HepG2 (cell line): ENCODE measurements at regions not wholly inside any gene's neighbourhood (a gene's known extent, or its start where the extent isn't known, plus 50 kb on each side); places are given as distances from the start of the nearest gene placed in this dataset.

Experiments used
- ATAC-seq: fragments of 200-7000 bp; cut with Tn5 transposase; 3 replicates; pipeline ENCODE4 v1.9.1; 2020; ENCODE audit warnings: mild to moderate bottlenecking, moderate library complexity
- BruUV-seq: library from RNA; stranded (reverse); fragments of 400-500 nt; replicated peaks from 2 replicates; lab custom pipeline; 2021; lab: Mats Ljungman, UMichigan
- CTCF ChIA-PET: fragments of 300-600 bp; formaldehyde crosslinking; extraction: SDS; loops from one replicate; lab custom pipeline; 2021; ENCODE audit warnings: low total read pairs, inconsistent platforms, low intra/inter-chr PET ratio; lab: Yijun Ruan, JAX
- POLR2A ChIA-PET: fragments of 350-600 bp; sonication (Branson Sonifier 250); formaldehyde crosslinking; loops from one replicate; lab custom pipeline; 2020; ENCODE audit warnings: antibody characterized with exemption, inconsistent platforms; lab: Yijun Ruan, JAX
- DNase-seq: peaks from one replicate; pipeline ENCODE4 v3.0.0-alpha.2; 2015; ENCODE audit warnings: low spot score
- FAIRE-seq: peaks from 3 replicates; lab custom pipeline; 2011; peaks lifted over from hg19 to GRCh38; lab: Jason Lieb, UNC
- H2AFZ ChIP-seq: one replicate; pipeline ENCODE4 v1.6.1; 2011; ENCODE audit warnings: low read length, inconsistent platforms
- H3K27ac ChIP-seq: fragments of 300-600 bp; 3 replicates; pipeline ENCODE4 v1.8.0; 2011; ENCODE audit warnings: mixed run types, mild to moderate bottlenecking, mixed read lengths, low read length, inconsistent platforms; ENCODE audit not compliant: insufficient read depth; ENCODE audit errors: extremely low read length
- H3K27me3 ChIP-seq, 2 experiments: fragments of 200-600 bp in 1 of 2; 2 replicates in 1 of 2; 3 replicates in 1 of 2; pipeline versions ENCODE4 v1.6.0 to v1.8.0; 2011; ENCODE audit warnings: low read length in 2 of 2, mild to moderate bottlenecking in 2 of 2, moderate library complexity in 2 of 2, inconsistent platforms in 1 of 2; ENCODE audit not compliant: insufficient read depth in 2 of 2, control insufficient read depth in 1 of 2
- H3K36me3 ChIP-seq, 2 experiments: fragments of 200-600 bp in 1 of 2; replicated peaks in 1 of 2; 2 replicates in 1 of 2; 3 replicates in 1 of 2; pipeline versions ENCODE4 v1.5.1 to v1.8.0; 2011; ENCODE audit warnings: low read length in 2 of 2, inconsistent platforms in 1 of 2; ENCODE audit not compliant: insufficient read depth in 2 of 2, control insufficient read depth in 1 of 2
- H3K4me1 ChIP-seq: 2 replicates; pipeline ENCODE4 v1.5.1; 2012; ENCODE audit warnings: low read length, inconsistent platforms; ENCODE audit not compliant: insufficient read depth
- H3K4me2 ChIP-seq: 2 replicates; pipeline ENCODE4 v1.6.0; 2011; ENCODE audit warnings: low read depth, low read length, inconsistent platforms
- H3K4me3 ChIP-seq, 3 experiments: fragments of 200-600 bp in 1 of 3; sonication (generic), shearing (Covaris generic) in 1 of 3; replicated peaks in 1 of 3; 2 replicates each; pipeline ENCODE4 v1.5.1; 2011 to 2016; ENCODE audit warnings: low read length in 3 of 3, inconsistent platforms in 2 of 3, low read depth in 2 of 3, mild to moderate bottlenecking in 2 of 3, control low read depth in 1 of 3, mixed read lengths in 1 of 3; ENCODE audit not compliant: insufficient read depth in 1 of 3
- H3K79me2 ChIP-seq: one replicate; pipeline ENCODE4 v1.6.1; 2011; ENCODE audit warnings: low read length, inconsistent platforms; ENCODE audit not compliant: insufficient read depth
- H3K9ac ChIP-seq: 2 replicates; pipeline ENCODE4 v1.6.0; 2011; ENCODE audit warnings: mild to moderate bottlenecking, low read depth, low read length, inconsistent platforms; ENCODE audit not compliant: insufficient read depth
- H3K9me3 ChIP-seq: 2 replicates; pipeline ENCODE4 v1.5.1; 2012; ENCODE audit warnings: mild to moderate bottlenecking, low read length
- H4K20me1 ChIP-seq: 2 replicates; pipeline ENCODE4 v1.6.0; 2011; ENCODE audit warnings: inconsistent platforms, mild to moderate bottlenecking, low read length, moderate library complexity; ENCODE audit not compliant: insufficient read depth
- GATAD1 ChIP-seq: IDR thresholded peaks from 2 replicates; pipeline ENCODE4 v1.6.1; 2016; ENCODE audit warnings: missing genetic modification reagents, missing compliant biosample characterization
- JUNB ChIP-seq: sonication (generic); formaldehyde crosslinking; IDR thresholded peaks from 2 replicates; pipeline ENCODE4 v1.8.0; 2022; ENCODE audit warnings: missing genetic modification reagents, mild to moderate bottlenecking, borderline replicate concordance
- POLR2G ChIP-seq: fragments of 200-400 bp; formaldehyde crosslinking; IDR thresholded peaks from 2 replicates; pipeline ENCODE4 v1.6.1; 2018; ENCODE audit warnings: mild to moderate bottlenecking, low read depth, low read length, moderate library complexity
- TEAD2 ChIP-seq: sonication (generic); formaldehyde crosslinking; IDR thresholded peaks from 2 replicates; pipeline ENCODE4 v1.9.0; 2021; ENCODE audit warnings: missing genetic modification reagents
- THRA ChIP-seq: sonication (generic); formaldehyde crosslinking; IDR thresholded peaks from 2 replicates; pipeline ENCODE4 v1.4.0; 2020; ENCODE audit warnings: missing genetic modification reagents, borderline replicate concordance
- WIZ ChIP-seq: sonication (generic); formaldehyde crosslinking; IDR thresholded peaks from 2 replicates; pipeline ENCODE4 v1.5.1; 2020; ENCODE audit warnings: mild to moderate bottlenecking, missing genetic modification reagents
- YEATS2 ChIP-seq: sonication (generic); formaldehyde crosslinking; IDR thresholded peaks from 2 replicates; pipeline ENCODE4 v1.4.0; 2020; ENCODE audit warnings: missing genetic modification reagents, borderline replicate concordance
- ZBTB20 ChIP-seq: sonication (generic); formaldehyde crosslinking; IDR thresholded peaks from 2 replicates; pipeline ENCODE4 v1.8.1; 2023; ENCODE audit warnings: missing genetic modification reagents, low read depth, mild to moderate bottlenecking, borderline replicate concordance
- ZNF225 ChIP-seq: sonication (generic); formaldehyde crosslinking; IDR thresholded peaks from 2 replicates; pipeline ENCODE4 v1.4.0; 2020; ENCODE audit warnings: mild to moderate bottlenecking, missing genetic modification reagents
- ZNF331 ChIP-seq: sonication (generic); formaldehyde crosslinking; IDR thresholded peaks from 2 replicates; pipeline ENCODE4 v1.4.0; 2020; ENCODE audit warnings: missing genetic modification reagents
- ZNF841 ChIP-seq: sonication (generic); formaldehyde crosslinking; IDR thresholded peaks from 2 replicates; pipeline ENCODE4 v1.8.1; 2023; ENCODE audit warnings: missing genetic modification reagents, borderline replicate concordance
- ZNF878 ChIP-seq: sonication (generic); formaldehyde crosslinking; IDR thresholded peaks from 2 replicates; pipeline ENCODE4 v1.8.1; 2023; ENCODE audit warnings: mild to moderate bottlenecking, missing genetic modification reagents, moderate library complexity
- WGBS: methylation state at CpG from one replicate; pipeline ENCODE4 v1.1.6; 2017; ENCODE audit warnings: low lambda C conversion rate; 5-methylcytosine and 5-hydroxymethylcytosine counted together
- in situ Hi-C: cut with HindIII; loops from 2 replicates; pipeline ENCODE4 v1.10.0; 2017; ENCODE audit warnings: low pct_unique_long_range_greater_than_20kb; ENCODE audit not compliant: extremely low pct_ligation_motif_present
- intact Hi-C: fragments of 100-400 bp; cut with micrococcal nuclease; formaldehyde crosslinking; loops from one replicate; pipeline ENCODE4 v1.10.0; 2022; ENCODE audit not compliant: unreplicated experiment
- TF ChIP-seq, protein P1 (sequence below): sonication (generic); formaldehyde crosslinking; IDR thresholded peaks from 2 replicates; pipeline ENCODE4 v1.4.0; 2020; ENCODE audit warnings: missing genetic modification reagents, borderline replicate concordance

DNA sequence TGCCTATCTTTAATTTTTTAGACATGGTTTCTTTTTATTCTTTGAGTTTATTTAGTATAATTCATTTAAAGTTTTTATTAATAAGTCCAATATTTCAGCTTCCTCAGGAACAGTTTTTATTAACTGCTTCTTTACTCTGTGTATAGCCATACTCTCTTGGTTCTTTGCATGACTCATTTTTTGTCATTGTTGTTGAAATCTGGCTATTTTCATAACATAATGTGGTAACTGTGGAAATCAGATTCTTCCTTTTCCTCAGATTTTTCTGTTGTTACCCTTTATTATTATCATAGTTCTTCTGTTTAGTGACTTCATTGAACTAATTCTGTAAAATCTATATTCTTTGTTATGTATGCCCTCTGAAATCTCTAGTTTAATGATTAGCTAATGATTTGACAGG, 124.9 kb upstream of the CYSLTR1 start:
- no peak for TF ChIP-seq POLR2G
- no peak for TF ChIP-seq ZNF225 (CRISPR knock-in tag)
- TF ChIP-seq ZBTB20 (CRISPR knock-in tag), result no peak
- no peak for TF ChIP-seq ZNF841 (CRISPR knock-in tag)
- TF ChIP-seq ZNF878 (CRISPR knock-in tag), result no peak
- no peak for TF ChIP-seq TEAD2 (CRISPR knock-in tag)
- TF ChIP-seq WIZ (CRISPR knock-in tag), result no peak
- TF ChIP-seq GATAD1 (CRISPR knock-in tag), result no peak
- TF ChIP-seq JUNB, result no peak
- TF ChIP-seq ZNF331 (CRISPR knock-in tag), result no peak
- intact Hi-C loops (no loop called here), in situ Hi-C loops (no loop called here)
- Histone ChIP-seq H3K9me3 (no peaks in the 10 kb centered on the region), H3K27ac (no peak overlapping the region), H3K27me3 (no peaks in the 10 kb centered on the region), H3K4me3 (no peak overlapping the region), H2AFZ (no peak overlapping the region), H3K4me2 (no peak overlapping the region), H3K9ac (no peak overlapping the region), H3K4me1 (no peaks in the 10 kb centered on the region), H3K79me2 (no peaks in the 10 kb centered on the region), H3K36me3 (no peaks in the 10 kb centered on the region), H4K20me1 (no peaks in the 10 kb centered on the region)
- POLR2A ChIA-PET, result no interaction called here
- CTCF ChIA-PET, result no interaction called here
- no peak for ATAC-seq
- no peak for FAIRE-seq
- BruUV-seq, result no TSS peak
- no peak for DNase-seq

DNA sequence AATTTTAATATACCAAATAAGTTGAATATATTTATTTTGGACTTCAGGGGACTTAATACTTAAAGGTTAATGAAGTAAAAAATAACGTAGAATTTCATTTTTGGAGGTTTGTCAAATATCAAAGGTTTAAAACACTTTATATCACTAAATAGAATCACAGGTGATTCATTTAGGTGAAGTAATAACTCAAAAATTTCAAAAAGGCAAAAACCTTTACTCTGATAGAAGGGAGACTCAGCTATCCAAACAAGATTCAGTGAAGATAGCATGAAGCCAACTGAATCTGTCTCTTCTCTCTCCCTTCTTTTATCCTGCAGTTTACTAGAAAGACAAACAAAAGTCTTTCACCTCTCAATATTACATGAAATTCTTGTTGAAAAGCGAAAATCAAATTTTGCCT, 110.2 kb upstream of the CYSLTR1 start:
- ATAC-seq (no peak), DNase-seq (no peak), FAIRE-seq (no peak)
- Histone ChIP-seq H3K9ac (no peak overlapping the region), H4K20me1 (no peaks in the 10 kb centered on the region), H3K79me2 (no peaks in the 10 kb centered on the region), H3K4me2 (no peak overlapping the region), H3K9me3 (no peaks in the 10 kb centered on the region), H3K36me3 (no peaks in the 10 kb centered on the region), H3K27me3 (no peaks in the 10 kb centered on the region), H2AFZ (no peak overlapping the region), H3K4me1 (no peaks in the 10 kb centered on the region), H3K4me3 (no peak overlapping the region), H3K27ac (no peak overlapping the region)
- CTCF ChIA-PET, result no interaction called here
- BruUV-seq, result no TSS peak
- POLR2A ChIA-PET, result no interaction called here
- WGBS, result 0% methylated on average over 2 of the region's 2 CpGs
- intact Hi-C loops, result no loop called here
- in situ Hi-C loops, result no loop called here
- TF ChIP-seq, protein P1, sequence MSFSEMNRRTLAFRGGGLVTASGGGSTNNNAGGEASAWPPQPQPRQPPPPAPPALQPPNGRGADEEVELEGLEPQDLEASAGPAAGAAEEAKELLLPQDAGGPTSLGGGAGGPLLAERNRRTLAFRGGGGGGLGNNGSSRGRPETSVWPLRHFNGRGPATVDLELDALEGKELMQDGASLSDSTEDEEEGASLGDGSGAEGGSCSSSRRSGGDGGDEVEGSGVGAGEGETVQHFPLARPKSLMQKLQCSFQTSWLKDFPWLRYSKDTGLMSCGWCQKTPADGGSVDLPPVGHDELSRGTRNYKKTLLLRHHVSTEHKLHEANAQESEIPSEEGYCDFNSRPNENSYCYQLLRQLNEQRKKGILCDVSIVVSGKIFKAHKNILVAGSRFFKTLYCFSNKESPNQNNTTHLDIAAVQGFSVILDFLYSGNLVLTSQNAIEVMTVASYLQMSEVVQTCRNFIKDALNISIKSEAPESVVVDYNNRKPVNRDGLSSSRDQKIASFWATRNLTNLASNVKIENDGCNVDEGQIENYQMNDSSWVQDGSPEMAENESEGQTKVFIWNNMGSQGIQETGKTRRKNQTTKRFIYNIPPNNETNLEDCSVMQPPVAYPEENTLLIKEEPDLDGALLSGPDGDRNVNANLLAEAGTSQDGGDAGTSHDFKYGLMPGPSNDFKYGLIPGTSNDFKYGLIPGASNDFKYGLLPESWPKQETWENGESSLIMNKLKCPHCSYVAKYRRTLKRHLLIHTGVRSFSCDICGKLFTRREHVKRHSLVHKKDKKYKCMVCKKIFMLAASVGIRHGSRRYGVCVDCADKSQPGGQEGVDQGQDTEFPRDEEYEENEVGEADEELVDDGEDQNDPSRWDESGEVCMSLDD (CRISPR knock-in tag), result no peak
- TF ChIP-seq THRA (CRISPR knock-in tag), result no peak
- TF ChIP-seq YEATS2 (CRISPR knock-in tag), result no peak
